Adipocyte (in vitro differentiated cells): ENCODE measurements at regions not wholly inside any gene's neighbourhood (a gene's known extent, or its start where the extent isn't known, plus 50 kb on each side); places are given as distances from the start of the nearest gene placed in this dataset.
A peak's percentile ranks its signal among the peaks of the same experiment; 100 is the strongest.
"Not testable (repeated sequence)": the region's sequence is repeated elsewhere in the genome, so short reads cannot be mapped to it uniquely, and the experiment has no call there.

Experiments
- DNase-seq: peaks from one replicate; pipeline ENCODE4 v3.0.0-alpha.2; 2015; ENCODE audit warnings: low read depth
- H3K27me3 ChIP-seq: replicated peaks from 2 replicates; pipeline ENCODE4 v1.7.0; 2013; ENCODE audit warnings: mild to moderate bottlenecking, low read length, moderate library complexity; ENCODE audit not compliant: control insufficient read depth, insufficient read depth
- H3K36me3 ChIP-seq: 2 replicates; pipeline ENCODE4 v1.7.0; 2013; ENCODE audit warnings: low read length, mild to moderate bottlenecking, moderate library complexity; ENCODE audit not compliant: control insufficient read depth, insufficient read depth, severe bottlenecking
- H3K4me1 ChIP-seq: 2 replicates; pipeline ENCODE4 v1.7.0; 2013; ENCODE audit warnings: mild to moderate bottlenecking, low read length, moderate library complexity; ENCODE audit not compliant: control insufficient read depth, insufficient read depth
- H3K4me3 ChIP-seq: 2 replicates; pipeline ENCODE4 v1.7.0; 2013; ENCODE audit warnings: mild to moderate bottlenecking, low read length, moderate library complexity
- H3K9ac ChIP-seq: 2 replicates; pipeline ENCODE4 v1.7.0; 2013; ENCODE audit warnings: mild to moderate bottlenecking, low read length, moderate library complexity
- H3K9me3 ChIP-seq: 2 replicates; pipeline ENCODE4 v1.7.0; 2013; ENCODE audit warnings: mild to moderate bottlenecking, low read length, moderate library complexity; ENCODE audit not compliant: control insufficient read depth

- H3K4me3 ChIP-seq, result no peak overlapping the region
- H3K9me3 ChIP-seq, result no peaks in the 10 kb centered on the region
- DNase-seq, result no peak
Observed at GRCh38 chr13:85575110-85575509, 224.1 kb downstream of the SLITRK6 start.

GRCh38 chr13:85567909-85568308, 231.3 kb downstream of the SLITRK6 start:
- Histone ChIP-seq H3K9me3 (no peaks in the 10 kb centered on the region), H3K9ac (no peak overlapping the region), H3K4me1 (no peaks in the 10 kb centered on the region), H3K36me3 (no peaks in the 10 kb centered on the region), H3K27me3 (no peaks in the 10 kb centered on the region), H3K4me3 (no peak overlapping the region)
- no peak for DNase-seq

More at GRCh38 chr13:85575110-85575509, 224.1 kb downstream of the SLITRK6 start:
- H3K9ac ChIP-seq, result no peak overlapping the region
- no peaks in the 10 kb centered on the region for H3K36me3 ChIP-seq
- no peaks in the 10 kb centered on the region for H3K27me3 ChIP-seq
- no peaks in the 10 kb centered on the region for H3K4me1 ChIP-seq

GRCh38 chr13:85565652-85566051, 233.6 kb downstream of the SLITRK6 start:
- Histone ChIP-seq H3K4me3 (no peak overlapping the region), H3K9me3 (no peaks in the 10 kb centered on the region), H3K9ac (no peak overlapping the region), H3K36me3 (no peaks in the 10 kb centered on the region), H3K4me1 (no peaks in the 10 kb centered on the region), H3K27me3 (no peaks in the 10 kb centered on the region)
- DNase-seq, result peak; percentile 56

GRCh38 chr13:85564598-85564997, 234.6 kb downstream of the SLITRK6 start:
- DNase-seq, result no peak
- Histone ChIP-seq H3K9ac (no peak overlapping the region), H3K4me1 (no peaks in the 10 kb centered on the region), H3K9me3 (no peaks in the 10 kb centered on the region), H3K36me3 (no peaks in the 10 kb centered on the region), H3K27me3 (no peaks in the 10 kb centered on the region), H3K4me3 (no peak overlapping the region)

- H3K36me3 ChIP-seq, result no peaks in the 10 kb centered on the region
Observed at GRCh38 chr13:85562282-85562681, 236.9 kb downstream of the SLITRK6 start.

GRCh38 chr13:85557691-85558467, 241.3 kb downstream of the SLITRK6 start:
- Histone ChIP-seq H3K27me3 (no peaks in the 10 kb centered on the region), H3K4me1 (no peaks in the 10 kb centered on the region), H3K36me3 (no peaks in the 10 kb centered on the region), H3K9ac (no peak overlapping the region), H3K9me3 (no peaks in the 10 kb centered on the region), H3K4me3 (no peak overlapping the region)
- no peak for DNase-seq

More at GRCh38 chr13:85562282-85562681, 236.9 kb downstream of the SLITRK6 start:
- H3K9me3 ChIP-seq, result no peaks in the 10 kb centered on the region
- H3K4me1 ChIP-seq, result no peaks in the 10 kb centered on the region
- H3K9ac ChIP-seq, result no peak overlapping the region
- DNase-seq, result no peak
- no peak overlapping the region for H3K4me3 ChIP-seq
- no peaks in the 10 kb centered on the region for H3K27me3 ChIP-seq

- Histone ChIP-seq H3K4me3 (no peak overlapping the region), H3K36me3 (no peaks in the 10 kb centered on the region), H3K9ac (no peak overlapping the region), H3K27me3 (no peaks in the 10 kb centered on the region), H3K4me1 (no peaks in the 10 kb centered on the region), H3K9me3 (peaks cover 9% of the 10 kb centered on the region)
- no peak for DNase-seq
Observed at GRCh38 chr13:85551012-85551411, 248.2 kb downstream of the SLITRK6 start.

- H3K9ac ChIP-seq, result no peak overlapping the region
- no peaks in the 10 kb centered on the region for H3K4me1 ChIP-seq
- DNase-seq, result no peak
- no peaks in the 10 kb centered on the region for H3K27me3 ChIP-seq
- H3K9me3 ChIP-seq, result peaks cover 9% of the 10 kb centered on the region
- H3K4me3 ChIP-seq, result no peak overlapping the region
- H3K36me3 ChIP-seq, result no peaks in the 10 kb centered on the region
Observed at GRCh38 chr13:85549819-85550218, 249.4 kb downstream of the SLITRK6 start.

- not testable (repeated sequence) for H3K9me3 ChIP-seq, H3K36me3 ChIP-seq, H3K27me3 ChIP-seq, DNase-seq, H3K4me3 ChIP-seq, H3K9ac ChIP-seq, H3K4me1 ChIP-seq
Observed at GRCh38 chr13:85548845-85549244, 250.4 kb downstream of the SLITRK6 start.

GRCh38 chr13:85545771-85546170, 253.4 kb downstream of the SLITRK6 start:
- no peak overlapping the region for H3K9ac ChIP-seq

GRCh38 chr13:85544756-85545155, 254.5 kb downstream of the SLITRK6 start:
- Histone ChIP-seq H3K9me3 (peaks cover 9% of the 10 kb centered on the region), H3K36me3 (no peaks in the 10 kb centered on the region), H3K27me3 (no peaks in the 10 kb centered on the region), H3K9ac (no peak overlapping the region), H3K4me3 (no peak overlapping the region), H3K4me1 (no peaks in the 10 kb centered on the region)
- no peak for DNase-seq

More at GRCh38 chr13:85545771-85546170, 253.4 kb downstream of the SLITRK6 start:
- Histone ChIP-seq H3K36me3 (no peaks in the 10 kb centered on the region), H3K9me3 (peaks cover 9% of the 10 kb centered on the region), H3K27me3 (no peaks in the 10 kb centered on the region), H3K4me3 (no peak overlapping the region), H3K4me1 (no peaks in the 10 kb centered on the region)
- no peak for DNase-seq

GRCh38 chr13:85543144-85543543, 256.1 kb downstream of the SLITRK6 start:
- Histone ChIP-seq H3K4me1 (no peaks in the 10 kb centered on the region), H3K27me3 (no peaks in the 10 kb centered on the region), H3K9ac (no peak overlapping the region), H3K9me3 (no peaks in the 10 kb centered on the region), H3K4me3 (no peak overlapping the region), H3K36me3 (no peaks in the 10 kb centered on the region)
- DNase-seq, result peak; percentile 72
